Urinary bladder (tissue), 3 donors: ENCODE measurements at regions not wholly inside any gene's neighbourhood (a gene's known extent, or its start where the extent isn't known, plus 50 kb on each side); places are given as distances from the start of the nearest gene placed in this dataset.

ENCODE experiments used
- DNase-seq: peaks from one replicate; pipeline ENCODE4 v3.0.0-alpha.2; 2015; ENCODE audit errors: extremely low spot score
- H3K27ac ChIP-seq: one replicate; pipeline ENCODE4 v1.5.1; 2013; ENCODE audit warnings: low read depth, mild to moderate bottlenecking, moderate library complexity
- H3K36me3 ChIP-seq: one replicate; pipeline ENCODE4 v1.6.1; 2013; ENCODE audit warnings: mild to moderate bottlenecking, moderate library complexity; ENCODE audit not compliant: insufficient read depth
- H3K4me1 ChIP-seq: one replicate; pipeline ENCODE4 v1.6.1; 2013; ENCODE audit warnings: mild to moderate bottlenecking, moderate library complexity; ENCODE audit not compliant: insufficient read depth
- H3K4me3 ChIP-seq: one replicate; pipeline ENCODE4 v1.5.1; 2013; ENCODE audit warnings: low read depth, low read length
- whole genome bisulfite sequencing: extraction: QIAGEN DNeasy Blood & Tissue Kit; methylation state at CpG from one replicate; pipeline ENCODE4 v1.1.7; 2013; 5-methylcytosine and 5-hydroxymethylcytosine counted together
- donor health status: healthy with polysubstance abuse.
- donor health status: healthy.

DNA sequence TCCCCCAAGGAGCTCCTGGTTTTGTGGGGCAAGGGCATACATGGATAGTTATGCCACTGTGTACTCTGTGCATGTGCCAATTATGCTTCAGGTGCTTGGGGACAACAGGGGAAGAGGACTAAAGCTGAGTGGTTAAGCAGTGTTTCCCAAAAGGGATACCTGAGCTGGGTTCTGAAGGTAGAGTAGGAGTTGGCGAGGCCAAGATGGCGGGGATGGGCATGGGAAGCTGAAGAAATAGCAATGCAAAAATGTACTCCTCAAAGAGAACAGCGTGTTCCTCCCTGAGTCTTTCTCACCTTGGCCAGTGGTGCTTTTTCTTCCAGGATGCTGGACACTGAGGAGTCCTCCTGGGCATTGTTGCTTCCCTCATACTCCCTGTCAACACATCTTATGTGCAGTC lies 90.0 kb upstream of the LARGE1 start:
- Histone ChIP-seq H3K27ac (no peak overlapping the region), H3K4me3 (no peak overlapping the region), H3K36me3 (no peaks in the 10 kb centered on the region), H3K4me1 (no peaks in the 10 kb centered on the region)
- WGBS = 87% methylated on average over 3 of the region's 3 CpGs
- no peak for DNase-seq

GRCh38 chr22:34015642-34016041 lies 95.4 kb upstream of the LARGE1 start:
- H3K4me3 ChIP-seq = no peak overlapping the region
- DNase-seq = no peak

DNA sequence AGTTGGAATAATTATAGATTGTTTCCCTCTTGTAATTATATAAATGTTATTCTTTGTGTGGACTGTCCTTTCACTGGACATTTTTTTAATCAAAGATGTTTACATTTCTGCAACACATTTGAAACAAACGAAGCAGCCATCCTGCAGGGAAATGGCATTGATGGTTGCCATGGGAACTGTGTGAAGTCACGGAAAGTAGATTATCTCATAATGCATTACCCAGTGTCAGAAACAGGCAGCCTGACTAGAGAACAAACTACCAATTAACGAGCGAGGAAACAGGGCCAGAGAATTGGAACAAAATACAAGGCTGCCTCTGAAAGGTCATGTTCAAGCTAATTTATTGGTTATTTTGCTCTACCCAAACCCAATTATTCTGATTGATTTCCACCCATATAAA lies 96.9 kb upstream of the LARGE1 start:
- Histone ChIP-seq H3K4me1 (no peaks in the 10 kb centered on the region), H3K4me3 (no peak overlapping the region), H3K36me3 (no peaks in the 10 kb centered on the region), H3K27ac (no peak overlapping the region)
- 52% methylated on average over 4 of the region's 4 CpGs for WGBS
- DNase-seq = peak; percentile 5

More at GRCh38 chr22:34015642-34016041, 95.4 kb upstream of the LARGE1 start:
- Histone ChIP-seq H3K27ac (no peak overlapping the region), H3K4me1 (no peaks in the 10 kb centered on the region), H3K36me3 (no peaks in the 10 kb centered on the region)
- 63% methylated on average over 3 of the region's 3 CpGs for WGBS

DNA sequence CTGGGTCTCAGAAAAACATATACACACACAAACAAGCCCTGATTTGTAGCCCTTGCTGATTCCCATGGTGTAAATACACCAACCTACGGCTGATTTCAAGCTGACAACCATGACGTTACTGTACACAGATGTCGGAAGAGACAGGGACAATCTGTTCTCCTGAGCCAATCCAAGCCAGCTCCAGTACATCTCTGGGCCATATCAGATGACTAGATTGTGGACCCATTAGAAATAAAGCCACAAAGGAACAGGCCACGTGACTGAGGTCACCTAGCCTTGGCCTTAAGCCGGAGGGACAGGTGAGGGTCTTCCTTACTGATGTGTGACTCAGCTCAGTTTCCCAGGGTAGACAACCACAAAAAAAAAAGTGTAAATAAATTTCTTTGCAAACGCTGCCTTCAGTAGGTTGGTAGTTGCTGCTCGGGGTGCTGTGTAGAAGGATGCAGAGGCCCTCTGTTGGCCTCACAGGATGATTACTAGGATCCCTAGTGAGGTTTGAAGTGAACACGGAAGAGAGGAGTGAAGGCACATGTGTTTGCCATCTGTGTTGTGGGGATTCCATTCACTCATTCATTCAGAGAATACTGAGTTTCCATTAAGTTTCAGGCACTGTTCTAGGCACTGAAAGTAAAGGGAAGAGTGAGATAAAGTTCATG lies 99.0 kb upstream of the LARGE1 start:
- WGBS = 68% methylated on average over 8 of the region's 8 CpGs
- Histone ChIP-seq H3K4me3 (no peak overlapping the region), H3K27ac (no peak overlapping the region), H3K36me3 (no peaks in the 10 kb centered on the region), H3K4me1 (no peaks in the 10 kb centered on the region)
- no peak for DNase-seq

- no peak for DNase-seq
- 74% methylated on average over 1 of the region's 1 CpG for WGBS
- Histone ChIP-seq H3K4me1 (no peaks in the 10 kb centered on the region), H3K36me3 (no peaks in the 10 kb centered on the region), H3K4me3 (no peak overlapping the region), H3K27ac (no peak overlapping the region)
Measured at GRCh38 chr22:34035209-34035608, 114.9 kb upstream of the LARGE1 start.

DNA sequence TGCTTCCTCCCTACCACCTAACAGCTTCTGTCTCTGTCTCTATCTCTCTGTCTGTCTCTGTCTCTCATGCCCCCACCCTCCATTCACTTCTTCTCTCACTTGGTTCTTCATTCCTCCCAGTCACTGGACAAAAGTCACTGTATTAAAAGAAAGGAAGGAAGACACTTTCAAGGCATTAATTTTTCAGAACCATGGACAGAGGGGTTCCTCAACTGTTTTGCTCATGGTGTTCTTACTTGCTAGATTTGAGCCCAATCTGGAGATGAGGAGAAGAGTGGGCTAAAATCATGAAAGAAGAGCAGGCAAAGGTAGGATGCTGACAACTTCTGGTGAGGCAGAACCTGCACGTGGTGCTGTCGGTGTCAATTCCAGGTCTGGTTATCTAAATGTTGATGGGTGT lies 116.7 kb upstream of the LARGE1 start:
- H3K4me1 ChIP-seq = no peaks in the 10 kb centered on the region
- 47% methylated on average over 2 of the region's 2 CpGs for WGBS
- H3K4me3 ChIP-seq = no peak overlapping the region
- no peaks in the 10 kb centered on the region for H3K36me3 ChIP-seq
- DNase-seq = no peak
- H3K27ac ChIP-seq = no peak overlapping the region

- WGBS = 66% methylated on average over 11 of the region's 11 CpGs
- Histone ChIP-seq H3K27ac (no peak overlapping the region), H3K4me1 (no peaks in the 10 kb centered on the region), H3K4me3 (no peak overlapping the region), H3K36me3 (no peaks in the 10 kb centered on the region)
- no peak for DNase-seq
Measured at GRCh38 chr22:34038801-34039555, 118.7 kb upstream of the LARGE1 start.

GRCh38 chr22:34045311-34045710 lies 125.0 kb upstream of the LARGE1 start:
- Histone ChIP-seq H3K4me1 (no peaks in the 10 kb centered on the region), H3K27ac (no peak overlapping the region), H3K4me3 (no peak overlapping the region), H3K36me3 (no peaks in the 10 kb centered on the region)
- DNase-seq = no peak
- 79% methylated on average over 4 of the region's 4 CpGs for WGBS

GRCh38 chr22:34055525-34056200 lies 135.4 kb upstream of the LARGE1 start:
- H3K4me1 ChIP-seq = no peaks in the 10 kb centered on the region
- H3K4me3 ChIP-seq = no peak overlapping the region
- WGBS = 41% methylated on average over 3 of the region's 3 CpGs
- no peak for DNase-seq
- no peak overlapping the region for H3K27ac ChIP-seq
- no peaks in the 10 kb centered on the region for H3K36me3 ChIP-seq

GRCh38 chr22:34057726-34058125 lies 137.4 kb upstream of the LARGE1 start:
- no peak overlapping the region for H3K27ac ChIP-seq
- no peak for DNase-seq
- WGBS = 80% methylated on average over 4 of the region's 4 CpGs
- H3K4me1 ChIP-seq = no peaks in the 10 kb centered on the region
- no peaks in the 10 kb centered on the region for H3K36me3 ChIP-seq
- no peak overlapping the region for H3K4me3 ChIP-seq

DNA sequence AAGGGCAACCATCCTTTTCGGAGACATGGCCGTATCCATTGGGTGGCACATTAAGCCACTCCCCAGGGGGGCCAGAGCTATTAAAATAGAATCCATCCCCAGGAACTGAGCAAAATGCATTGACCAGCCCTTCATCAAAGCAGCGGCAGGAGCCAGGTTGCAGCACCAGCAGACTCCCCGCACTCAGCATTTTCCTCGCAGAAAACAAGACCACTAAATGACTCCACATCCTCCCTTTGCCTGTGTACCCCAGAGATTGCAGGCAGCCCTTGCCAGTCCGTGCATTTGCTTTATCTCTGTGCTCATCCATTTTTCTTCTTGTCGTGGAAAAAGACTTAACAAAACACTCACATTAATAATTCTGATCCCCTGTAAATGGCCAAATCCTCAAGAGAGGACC lies 144.4 kb upstream of the LARGE1 start:
- Histone ChIP-seq H3K4me3 (no peak overlapping the region), H3K27ac (no peak overlapping the region), H3K4me1 (no peaks in the 10 kb centered on the region), H3K36me3 (no peaks in the 10 kb centered on the region)
- DNase-seq = no peak
- 70% methylated on average over 7 of the region's 7 CpGs for WGBS

DNA sequence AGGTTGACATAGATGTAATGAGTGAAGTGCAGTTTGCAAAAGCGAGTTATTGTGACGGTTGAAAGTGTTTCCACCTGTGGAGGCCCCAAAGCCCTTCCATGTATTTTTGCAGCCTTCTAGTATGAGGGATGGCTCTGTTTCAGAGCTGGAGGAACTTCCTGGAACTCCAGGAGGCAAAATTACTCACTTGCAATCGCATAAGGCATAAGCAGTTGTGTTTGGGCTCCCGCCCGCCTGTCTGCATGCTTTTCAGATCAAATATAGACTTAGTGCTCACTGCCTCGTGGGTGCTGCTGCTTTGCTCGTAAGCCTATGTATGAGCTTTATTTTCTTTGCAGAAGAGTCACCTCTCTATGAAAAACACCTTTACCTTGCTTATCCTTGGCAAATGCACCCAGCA lies 146.8 kb upstream of the LARGE1 start:
- DNase-seq = no peak
- Histone ChIP-seq H3K4me1 (no peaks in the 10 kb centered on the region), H3K27ac (no peak overlapping the region), H3K4me3 (no peak overlapping the region), H3K36me3 (no peaks in the 10 kb centered on the region)
- WGBS = 80% methylated on average over 7 of the region's 7 CpGs

DNA sequence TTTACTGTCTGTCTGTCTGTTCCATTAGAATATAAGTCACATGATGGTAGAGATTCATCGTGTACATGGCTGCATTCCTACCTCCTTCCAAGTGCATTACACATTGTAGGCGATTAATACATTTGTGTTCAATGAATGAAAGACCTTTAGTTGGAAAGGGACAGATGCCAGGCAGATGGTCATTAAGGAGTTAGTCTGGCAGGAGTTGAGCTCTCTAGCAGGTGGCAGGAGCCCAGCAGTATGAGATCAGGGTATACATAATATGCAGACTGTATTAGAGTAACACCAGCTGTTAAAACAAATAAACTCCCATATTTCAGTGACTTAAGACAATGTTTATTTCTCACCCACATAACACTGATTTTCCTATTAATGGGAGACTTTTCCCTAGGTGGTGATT lies 147.7 kb upstream of the LARGE1 start:
- no peak overlapping the region for H3K4me3 ChIP-seq
- no peak for DNase-seq
- no peaks in the 10 kb centered on the region for H3K4me1 ChIP-seq
- 46% methylated on average over 2 of the region's 2 CpGs for WGBS
- no peak overlapping the region for H3K27ac ChIP-seq
- no peaks in the 10 kb centered on the region for H3K36me3 ChIP-seq

GRCh38 chr22:34070051-34070450 lies 149.8 kb upstream of the LARGE1 start:
- WGBS = 76% methylated on average over 5 of the region's 5 CpGs
- no peak for DNase-seq

More at GRCh38 chr22:34070051-34070450, 149.8 kb upstream of the LARGE1 start:
- H3K4me3 ChIP-seq = no peak overlapping the region
- H3K27ac ChIP-seq = no peak overlapping the region
- no peaks in the 10 kb centered on the region for H3K36me3 ChIP-seq
- no peaks in the 10 kb centered on the region for H3K4me1 ChIP-seq
